HepG2 (cell line): ENCODE measurements at regions not wholly inside any gene's neighbourhood (a gene's known extent, or its start where the extent isn't known, plus 50 kb on each side); places are given as distances from the start of the nearest gene placed in this dataset.
A peak's percentile ranks its signal among the peaks of the same experiment; 100 is the strongest.

Experiments used
- ATAC-seq: fragments of 200-7000 bp; cut with Tn5 transposase; 3 replicates; pipeline ENCODE4 v1.9.1; 2020; ENCODE audit warnings: mild to moderate bottlenecking, moderate library complexity
- BruUV-seq: library from RNA; stranded (reverse); fragments of 400-500 nt; replicated peaks from 2 replicates; lab custom pipeline; 2021; lab: Mats Ljungman, UMichigan
- CTCF ChIA-PET: fragments of 300-600 bp; formaldehyde crosslinking; extraction: SDS; loops from one replicate; lab custom pipeline; 2021; ENCODE audit warnings: low total read pairs, inconsistent platforms, low intra/inter-chr PET ratio; lab: Yijun Ruan, JAX
- POLR2A ChIA-PET: fragments of 350-600 bp; sonication (Branson Sonifier 250); formaldehyde crosslinking; loops from one replicate; lab custom pipeline; 2020; ENCODE audit warnings: antibody characterized with exemption, inconsistent platforms; lab: Yijun Ruan, JAX
- DNase-seq: peaks from one replicate; pipeline ENCODE4 v3.0.0-alpha.2; 2015; ENCODE audit warnings: low spot score
- FAIRE-seq: peaks from 3 replicates; lab custom pipeline; 2011; peaks lifted over from hg19 to GRCh38; lab: Jason Lieb, UNC
- H2AFZ ChIP-seq: one replicate; pipeline ENCODE4 v1.6.1; 2011; ENCODE audit warnings: low read length, inconsistent platforms
- H3K27ac ChIP-seq: fragments of 300-600 bp; 3 replicates; pipeline ENCODE4 v1.8.0; 2011; ENCODE audit warnings: mixed run types, mild to moderate bottlenecking, mixed read lengths, low read length, inconsistent platforms; ENCODE audit not compliant: insufficient read depth; ENCODE audit errors: extremely low read length
- H3K27me3 ChIP-seq, 2 experiments: fragments of 200-600 bp in 1 of 2; 2 replicates in 1 of 2; 3 replicates in 1 of 2; pipeline versions ENCODE4 v1.6.0 to v1.8.0; 2011; ENCODE audit warnings: low read length in 2 of 2, mild to moderate bottlenecking in 2 of 2, moderate library complexity in 2 of 2, inconsistent platforms in 1 of 2; ENCODE audit not compliant: insufficient read depth in 2 of 2, control insufficient read depth in 1 of 2
- H3K36me3 ChIP-seq, 2 experiments: fragments of 200-600 bp in 1 of 2; replicated peaks in 1 of 2; 2 replicates in 1 of 2; 3 replicates in 1 of 2; pipeline versions ENCODE4 v1.5.1 to v1.8.0; 2011; ENCODE audit warnings: low read length in 2 of 2, inconsistent platforms in 1 of 2; ENCODE audit not compliant: insufficient read depth in 2 of 2, control insufficient read depth in 1 of 2
- H3K4me1 ChIP-seq: 2 replicates; pipeline ENCODE4 v1.5.1; 2012; ENCODE audit warnings: low read length, inconsistent platforms; ENCODE audit not compliant: insufficient read depth
- H3K4me2 ChIP-seq: 2 replicates; pipeline ENCODE4 v1.6.0; 2011; ENCODE audit warnings: low read depth, low read length, inconsistent platforms
- H3K4me3 ChIP-seq, 3 experiments: fragments of 200-600 bp in 1 of 3; sonication (generic), shearing (Covaris generic) in 1 of 3; replicated peaks in 1 of 3; 2 replicates each; pipeline ENCODE4 v1.5.1; 2011 to 2016; ENCODE audit warnings: low read length in 3 of 3, inconsistent platforms in 2 of 3, low read depth in 2 of 3, mild to moderate bottlenecking in 2 of 3, control low read depth in 1 of 3, mixed read lengths in 1 of 3; ENCODE audit not compliant: insufficient read depth in 1 of 3
- H3K79me2 ChIP-seq: one replicate; pipeline ENCODE4 v1.6.1; 2011; ENCODE audit warnings: low read length, inconsistent platforms; ENCODE audit not compliant: insufficient read depth
- H3K9ac ChIP-seq: 2 replicates; pipeline ENCODE4 v1.6.0; 2011; ENCODE audit warnings: mild to moderate bottlenecking, low read depth, low read length, inconsistent platforms; ENCODE audit not compliant: insufficient read depth
- H3K9me3 ChIP-seq: 2 replicates; pipeline ENCODE4 v1.5.1; 2012; ENCODE audit warnings: mild to moderate bottlenecking, low read length
- H4K20me1 ChIP-seq: 2 replicates; pipeline ENCODE4 v1.6.0; 2011; ENCODE audit warnings: inconsistent platforms, mild to moderate bottlenecking, low read length, moderate library complexity; ENCODE audit not compliant: insufficient read depth
- HNF4A ChIP-seq: sonication (generic); formaldehyde crosslinking; IDR thresholded peaks from 2 replicates; pipeline ENCODE4 v1.4.0; 2020; ENCODE audit warnings: missing genetic modification reagents
- SATB2 ChIP-seq: sonication (generic); formaldehyde crosslinking; IDR thresholded peaks from 2 replicates; pipeline ENCODE4 v1.5.0; 2020; ENCODE audit warnings: missing genetic modification reagents
- TCF12 ChIP-seq, 2 experiments: fragments of 450-650 bp in 1 of 2; sonication (generic) in 1 of 2; formaldehyde crosslinking in 1 of 2; IDR thresholded peaks; 2 replicates each; pipeline versions ENCODE4 v1.6.1 to v1.8.0; 2017 to 2022; ENCODE audit warnings: antibody characterized with exemption in 1 of 2, mild to moderate bottlenecking in 1 of 2, missing genetic modification reagents in 1 of 2, moderate library complexity in 1 of 2
- ZNF747 ChIP-seq: sonication (generic); formaldehyde crosslinking; IDR thresholded peaks from 2 replicates; pipeline ENCODE4 v1.8.1; 2023; ENCODE audit warnings: missing genetic modification reagents, mild to moderate bottlenecking, borderline replicate concordance
- WGBS: methylation state at CpG from one replicate; pipeline ENCODE4 v1.1.6; 2017; ENCODE audit warnings: low lambda C conversion rate; 5-methylcytosine and 5-hydroxymethylcytosine counted together
- in situ Hi-C: cut with HindIII; loops from 2 replicates; pipeline ENCODE4 v1.10.0; 2017; ENCODE audit warnings: low pct_unique_long_range_greater_than_20kb; ENCODE audit not compliant: extremely low pct_ligation_motif_present
- intact Hi-C: fragments of 100-400 bp; cut with micrococcal nuclease; formaldehyde crosslinking; loops from one replicate; pipeline ENCODE4 v1.10.0; 2022; ENCODE audit not compliant: unreplicated experiment

- POLR2A ChIA-PET: no interaction called here
- no peak for ATAC-seq
- Histone ChIP-seq H3K4me2 (no peak overlapping the region), H3K79me2 (no peaks in the 10 kb centered on the region), H3K9ac (no peak overlapping the region)
- WGBS: 29% methylated on average over 16 of the region's 16 CpGs
- no peak for TF ChIP-seq SATB2 (CRISPR knock-in tag)
- no peak for TF ChIP-seq TCF12 (IDR thresholded peaks at IDR 0.05)
- no peak for TF ChIP-seq TCF12 (CRISPR knock-in tag; IDR thresholded peaks at IDR 0.05)
- TF ChIP-seq, all 625 proteins: peak for 0
- intact Hi-C loops (no loop called here), in situ Hi-C loops (no loop called here)
- DNase-seq (no peak), FAIRE-seq (no peak)
- BruUV-seq: no TSS peak
- H4K20me1 ChIP-seq: no peaks in the 10 kb centered on the region
- H3K27ac ChIP-seq: no peak overlapping the region
- no peaks in the 10 kb centered on the region for H3K36me3 ChIP-seq
- H3K4me1 ChIP-seq: 0 out of 2 replicates have a peak, but pooled peaks cover 4% of the 10 kb centered on the region
- no peak overlapping the region for H3K4me3 ChIP-seq
- no peak overlapping the region for H2AFZ ChIP-seq
- CTCF ChIA-PET: no interaction called here
- H3K9me3 ChIP-seq: no peaks in the 10 kb centered on the region
- H3K27me3 ChIP-seq: peaks cover 1 to 7% of the 10 kb centered on the region in 2 experiments; a peak in 1 of 5 replicates
Observed at GRCh38 chr20:57947421-57948179, 237.8 kb upstream of the PMEPA1 start.

DNA sequence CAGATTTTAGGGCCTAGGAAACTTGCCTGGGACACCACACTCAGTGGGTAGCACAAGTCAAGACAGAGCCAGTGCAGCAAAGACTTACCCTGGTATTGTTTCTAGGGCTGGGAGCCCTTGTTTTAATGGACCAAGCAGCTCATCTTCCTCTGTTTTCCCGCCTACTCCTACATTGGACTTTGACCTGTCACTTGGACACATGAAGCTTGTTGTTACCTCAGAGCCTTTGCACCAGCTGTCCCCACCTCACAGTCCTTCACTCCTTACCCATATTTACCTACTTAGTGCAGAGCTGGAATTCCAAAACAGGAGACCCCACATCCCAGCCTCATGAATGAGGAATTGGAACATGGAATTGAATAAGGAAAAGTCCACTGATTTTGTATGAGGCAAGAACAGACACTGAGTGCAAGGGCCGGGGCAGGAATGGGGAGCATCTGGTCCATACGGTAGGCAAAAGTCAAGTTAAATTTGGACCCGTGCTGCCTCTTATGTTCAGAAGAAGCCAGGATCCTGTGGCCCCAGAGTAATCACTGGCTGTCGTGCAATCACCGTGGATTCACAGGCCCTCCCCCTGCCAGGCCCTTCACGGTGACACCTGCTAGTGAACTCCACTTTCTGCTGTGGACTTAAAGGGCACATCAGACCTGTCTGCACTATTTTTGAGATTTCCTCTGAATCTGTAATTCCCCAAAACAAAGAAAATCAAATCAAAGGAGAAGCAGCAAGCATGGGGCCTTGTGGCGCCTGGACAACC lies 236.9 kb upstream of the PMEPA1 start:
- Histone ChIP-seq H3K4me3 (no peak overlapping the region), H3K4me2 (no peak overlapping the region), H3K36me3 (no peaks in the 10 kb centered on the region), H3K27ac (no peak overlapping the region), H4K20me1 (no peaks in the 10 kb centered on the region), H3K9ac (no peak overlapping the region), H2AFZ (no peak overlapping the region), H3K27me3 (peaks cover 1 to 16% of the 10 kb centered on the region in 2 experiments; a peak in 2 of 5 replicates), H3K79me2 (no peaks in the 10 kb centered on the region), H3K4me1 (0 out of 2 replicates have a peak, but pooled peaks cover 4% of the 10 kb centered on the region), H3K9me3 (no peaks in the 10 kb centered on the region)
- ChIA-PET POLR2A (no interaction called here), CTCF (no interaction called here)
- DNase-seq (peak; percentile 18), FAIRE-seq (no peak), ATAC-seq (no peak; the same call in 2 of the 3 replicates)
- intact Hi-C loops: no loop called here
- TF ChIP-seq ZNF747 (CRISPR knock-in tag) (no peak), HNF4A (CRISPR knock-in tag) (peak; percentile 52)
- BruUV-seq: no TSS peak
- 6% methylated on average over 8 of the region's 8 CpGs for WGBS
- in situ Hi-C loops: no loop called here
